Esophagus squamous epithelium (tissue), 4 donors: ENCODE measurements at regions not wholly inside any gene's neighbourhood (a gene's known extent, or its start where the extent isn't known, plus 50 kb on each side); places are given as distances from the start of the nearest gene placed in this dataset.

Source experiments
- POLR2A ChIP-seq, 4 donors: fragments of 450-650 bp; IDR thresholded peaks; one replicate each; pipeline ENCODE4 v1.6.1; 2017; ENCODE audit warnings: antibody characterized with exemption in 4 of 4, mild to moderate bottlenecking in 4 of 4, moderate library complexity in 3 of 4
- TF ChIP-seq, protein P1 (sequence below), 6 experiments: fragments of 450-650 bp in 4 of 6; fragments of 200-600 bp in 2 of 6; sonication (generic) in 2 of 6; IDR thresholded peaks; one replicate each; pipeline ENCODE4 v1.5.1; 2016 to 2019; ENCODE audit warnings: antibody characterized with exemption in 6 of 6, mild to moderate bottlenecking in 4 of 6, moderate library complexity in 4 of 6

- TF ChIP-seq, protein P1, sequence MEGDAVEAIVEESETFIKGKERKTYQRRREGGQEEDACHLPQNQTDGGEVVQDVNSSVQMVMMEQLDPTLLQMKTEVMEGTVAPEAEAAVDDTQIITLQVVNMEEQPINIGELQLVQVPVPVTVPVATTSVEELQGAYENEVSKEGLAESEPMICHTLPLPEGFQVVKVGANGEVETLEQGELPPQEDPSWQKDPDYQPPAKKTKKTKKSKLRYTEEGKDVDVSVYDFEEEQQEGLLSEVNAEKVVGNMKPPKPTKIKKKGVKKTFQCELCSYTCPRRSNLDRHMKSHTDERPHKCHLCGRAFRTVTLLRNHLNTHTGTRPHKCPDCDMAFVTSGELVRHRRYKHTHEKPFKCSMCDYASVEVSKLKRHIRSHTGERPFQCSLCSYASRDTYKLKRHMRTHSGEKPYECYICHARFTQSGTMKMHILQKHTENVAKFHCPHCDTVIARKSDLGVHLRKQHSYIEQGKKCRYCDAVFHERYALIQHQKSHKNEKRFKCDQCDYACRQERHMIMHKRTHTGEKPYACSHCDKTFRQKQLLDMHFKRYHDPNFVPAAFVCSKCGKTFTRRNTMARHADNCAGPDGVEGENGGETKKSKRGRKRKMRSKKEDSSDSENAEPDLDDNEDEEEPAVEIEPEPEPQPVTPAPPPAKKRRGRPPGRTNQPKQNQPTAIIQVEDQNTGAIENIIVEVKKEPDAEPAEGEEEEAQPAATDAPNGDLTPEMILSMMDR (IDR thresholded peaks at IDR 0.05), result no peak
- TF ChIP-seq POLR2A (IDR thresholded peaks at IDR 0.05), result no peak
Observed at GRCh38 chr20:6501061-6501460, 266.4 kb upstream of the BMP2 start.
